Endothelial cell of umbilical vein (primary cell): ENCODE measurements at regions not wholly inside any gene's neighbourhood (a gene's known extent, or its start where the extent isn't known, plus 50 kb on each side); places are given as distances from the start of the nearest gene placed in this dataset.
A peak's percentile ranks its signal among the peaks of the same experiment; 100 is the strongest.

ENCODE experiments used
- BruUV-seq: library from RNA; stranded (reverse); fragments of 400-500 nt; replicated peaks from 2 replicates; lab custom pipeline; 2021; lab: Mats Ljungman, UMichigan
- CTCF ChIA-PET: fragments of 300-600, 350-600 bp; sonication (Branson Sonifier 250); formaldehyde crosslinking; loops from one replicate; lab custom pipeline; 2021; ENCODE audit warnings: antibody characterized with exemption, inconsistent platforms; lab: Charles Lee
- POLR2A ChIA-PET: fragments of 300-600, 350-600 bp; sonication (Branson Sonifier 250); formaldehyde crosslinking; loops from one replicate; lab custom pipeline; 2021; ENCODE audit warnings: antibody characterized with exemption, inconsistent platforms; lab: Charles Lee
- DNase-seq: peaks from one replicate; pipeline ENCODE4 v3.0.0-alpha.2; 2011; ENCODE audit warnings: low read depth, low spot score
- FAIRE-seq: peaks from 2 replicates; lab custom pipeline; 2011; peaks lifted over from hg19 to GRCh38; lab: Jason Lieb, UNC
- H2AFZ ChIP-seq: 2 replicates; pipeline ENCODE4 v1.6.0; 2012; ENCODE audit warnings: low read depth, low read length, control low read depth, inconsistent platforms
- H3K27ac ChIP-seq: 2 replicates; pipeline ENCODE4 v1.5.1; 2011; ENCODE audit warnings: low read depth, mild to moderate bottlenecking, control low read depth, low read length, moderate library complexity; ENCODE audit not compliant: insufficient read depth
- H3K27me3 ChIP-seq, 2 experiments: 2 replicates each; pipeline versions ENCODE4 v1.6.0 to v1.6.1; 2011; ENCODE audit warnings: low read length in 2 of 2, mixed read lengths in 1 of 2; ENCODE audit not compliant: control insufficient read depth in 2 of 2, insufficient read depth in 2 of 2
- H3K36me3 ChIP-seq, 2 experiments: 2 replicates in 1 of 2; 3 replicates in 1 of 2; pipeline ENCODE4 v1.5.1; 2011; ENCODE audit warnings: low read length in 2 of 2, mild to moderate bottlenecking in 1 of 2, moderate library complexity in 1 of 2; ENCODE audit not compliant: control insufficient read depth in 2 of 2, insufficient read depth in 2 of 2; ENCODE audit errors: extremely low read depth in 1 of 2
- H3K4me1 ChIP-seq: 3 replicates; pipeline ENCODE4 v1.5.1; 2011; ENCODE audit warnings: mild to moderate bottlenecking, low read length; ENCODE audit not compliant: control insufficient read depth, insufficient read depth; ENCODE audit errors: extremely low read depth
- H3K4me2 ChIP-seq: 2 replicates; pipeline ENCODE4 v1.6.1; 2011; ENCODE audit warnings: low read length, control low read depth, mixed read lengths; ENCODE audit not compliant: insufficient read depth
- H3K4me3 ChIP-seq, 3 experiments: fragments of 200-600 bp in 1 of 3; sonication (generic), shearing (Covaris generic) in 1 of 3; replicated peaks in 1 of 3; 2 replicates each; pipeline ENCODE4 v1.5.1; 2011 to 2016; ENCODE audit warnings: control low read depth in 3 of 3, low read length in 3 of 3, mild to moderate bottlenecking in 2 of 3, inconsistent platforms in 1 of 3, low read depth in 1 of 3, moderate library complexity in 1 of 3; ENCODE audit not compliant: insufficient read depth in 1 of 3
- H3K79me2 ChIP-seq: 2 replicates; pipeline ENCODE4 v1.6.0; 2012; ENCODE audit warnings: low read length, inconsistent platforms; ENCODE audit not compliant: control insufficient read depth, insufficient read depth
- H3K9ac ChIP-seq: replicated peaks from 2 replicates; pipeline ENCODE3; 2011; ENCODE audit warnings: low read length, control low read depth; ENCODE audit not compliant: insufficient read depth; ENCODE audit errors: extremely low read depth
- H3K9me1 ChIP-seq: replicated peaks from 3 replicates; pipeline ENCODE4 v1.6.0; 2011; ENCODE audit warnings: mild to moderate bottlenecking, low read length; ENCODE audit not compliant: control insufficient read depth, insufficient read depth; ENCODE audit errors: extremely low read depth
- H3K9me3 ChIP-seq: replicated peaks from 2 replicates; pipeline ENCODE4 v1.5.1; 2012; ENCODE audit warnings: low read length, inconsistent platforms; ENCODE audit not compliant: control insufficient read depth, insufficient read depth
- H4K20me1 ChIP-seq: replicated peaks from 2 replicates; pipeline ENCODE3; 2011; ENCODE audit warnings: mild to moderate bottlenecking, low read length; ENCODE audit not compliant: control insufficient read depth, insufficient read depth; ENCODE audit errors: extremely low read depth
- EZH2 ChIP-seq: IDR thresholded peaks from 2 replicates; pipeline ENCODE4 v1.6.1; 2012; ENCODE audit warnings: borderline replicate concordance, low read depth, mild to moderate bottlenecking, moderate library complexity, low read length, inconsistent platforms; ENCODE audit not compliant: severe bottlenecking
- FOS ChIP-seq: IDR thresholded peaks from 2 replicates; pipeline ENCODE4 v1.6.1; 2011; ENCODE audit warnings: mild to moderate bottlenecking, low read length, moderate library complexity, borderline replicate concordance; ENCODE audit not compliant: insufficient read depth
- GATA2 ChIP-seq: IDR thresholded peaks from 2 replicates; pipeline ENCODE4 v1.7.0; 2011; ENCODE audit warnings: low read depth, mild to moderate bottlenecking, moderate library complexity, mixed read lengths, low read length; ENCODE audit not compliant: insufficient read length, insufficient read depth
- JUN ChIP-seq: IDR thresholded peaks from 2 replicates; pipeline ENCODE4 v1.6.1; 2011; ENCODE audit warnings: borderline replicate concordance, low read depth; ENCODE audit not compliant: insufficient read length, insufficient read depth
- MAX ChIP-seq: IDR thresholded peaks from 2 replicates; pipeline ENCODE4 v1.6.1; 2011; ENCODE audit not compliant: insufficient read depth, insufficient read length
- MYC ChIP-seq: IDR thresholded peaks from one replicate; pipeline ENCODE4 v1.6.1; 2011; ENCODE audit warnings: mild to moderate bottlenecking, low read depth, low read length
- POLR2A ChIP-seq: IDR thresholded peaks from 2 replicates; pipeline ENCODE4 v1.6.1; 2012; ENCODE audit warnings: low read depth, mild to moderate bottlenecking, control low read depth, low read length
- POLR2AphosphoS5 ChIP-seq: IDR thresholded peaks from 2 replicates; pipeline ENCODE4 v1.6.1; 2012; ENCODE audit warnings: low read depth, mild to moderate bottlenecking, control low read depth, low read length, moderate library complexity; ENCODE audit not compliant: insufficient read depth
- dilution Hi-C: fragments of 300-500 bp; cut with MboI; formaldehyde crosslinking; loops from one replicate; pipeline ENCODE4 v1.15.0; 2019; ENCODE audit warnings: low sequenced_read_pairs; ENCODE audit not compliant: extremely low pct_ligation_motif_present
- intact Hi-C: fragments of 100-400 bp; cut with micrococcal nuclease; formaldehyde crosslinking; loops from one replicate; pipeline ENCODE4 v1.10.0; 2022
- TF ChIP-seq, protein P1 (sequence below), 2 donors: IDR thresholded peaks; 1 replicate in 1 of 2; 2 replicates in 1 of 2; pipeline ENCODE4 v1.5.1; 2011; ENCODE audit warnings: low read length in 2 of 2, mild to moderate bottlenecking in 2 of 2, moderate library complexity in 2 of 2, control low read depth in 1 of 2, inconsistent platforms in 1 of 2, low read depth in 1 of 2; ENCODE audit not compliant: insufficient read depth in 1 of 2; ENCODE audit errors: extremely low read depth in 1 of 2

GRCh38 chr18:68083776-68084175 is 567.3 kb upstream of the DSEL start:
- DNase-seq (peak; percentile 81), FAIRE-seq (no peak)
- BruUV-seq, result no TSS peak
- Histone ChIP-seq H4K20me1 (no peaks in the 10 kb centered on the region), H3K36me3 (no peaks in the 10 kb centered on the region), H3K79me2 (no peaks in the 10 kb centered on the region), H3K4me3 (no peak overlapping the region), H3K9me3 (no peaks in the 10 kb centered on the region), H3K9ac (no peak overlapping the region), H3K4me2 (peak overlapping the region; percentile 64), H3K4me1 (peaks cover 10% of the 10 kb centered on the region), H2AFZ (no peak overlapping the region), H3K9me1 (no peaks in the 10 kb centered on the region), H3K27ac (no peak overlapping the region), H3K27me3 (no peaks in the 10 kb centered on the region)
- dilution Hi-C loops, result no loop called here
- ChIA-PET CTCF (interaction anchor here (0.9 kb wide), 1 partner anchor 32 kb away, joined by 3 read pairs; no protein-coding TSS in a partner anchor), POLR2A (no interaction called here)
- TF ChIP-seq POLR2A (no peak), JUN (no peak), EZH2 (no peak), MAX (no peak), FOS (peak; percentile 50), MYC (no peak), GATA2 (peak; percentile 66), POLR2AphosphoS5 (no peak)
- TF ChIP-seq, protein P1, sequence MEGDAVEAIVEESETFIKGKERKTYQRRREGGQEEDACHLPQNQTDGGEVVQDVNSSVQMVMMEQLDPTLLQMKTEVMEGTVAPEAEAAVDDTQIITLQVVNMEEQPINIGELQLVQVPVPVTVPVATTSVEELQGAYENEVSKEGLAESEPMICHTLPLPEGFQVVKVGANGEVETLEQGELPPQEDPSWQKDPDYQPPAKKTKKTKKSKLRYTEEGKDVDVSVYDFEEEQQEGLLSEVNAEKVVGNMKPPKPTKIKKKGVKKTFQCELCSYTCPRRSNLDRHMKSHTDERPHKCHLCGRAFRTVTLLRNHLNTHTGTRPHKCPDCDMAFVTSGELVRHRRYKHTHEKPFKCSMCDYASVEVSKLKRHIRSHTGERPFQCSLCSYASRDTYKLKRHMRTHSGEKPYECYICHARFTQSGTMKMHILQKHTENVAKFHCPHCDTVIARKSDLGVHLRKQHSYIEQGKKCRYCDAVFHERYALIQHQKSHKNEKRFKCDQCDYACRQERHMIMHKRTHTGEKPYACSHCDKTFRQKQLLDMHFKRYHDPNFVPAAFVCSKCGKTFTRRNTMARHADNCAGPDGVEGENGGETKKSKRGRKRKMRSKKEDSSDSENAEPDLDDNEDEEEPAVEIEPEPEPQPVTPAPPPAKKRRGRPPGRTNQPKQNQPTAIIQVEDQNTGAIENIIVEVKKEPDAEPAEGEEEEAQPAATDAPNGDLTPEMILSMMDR (IDR thresholded peaks at IDR 0.05; ENCODE audit: extremely low read depth in 1 of 2, insufficient read depth in 1 of 2, low read depth in 1 of 2, low read length in 2 of 2), result no peak
- intact Hi-C loops, result no loop called here
